Thoracic aorta (tissue), 2 donors: ENCODE measurements at regions not wholly inside any gene's neighbourhood (a gene's known extent, or its start where the extent isn't known, plus 50 kb on each side); places are given as distances from the start of the nearest gene placed in this dataset.

ENCODE experiments used
- ATAC-seq: fragments of 150-250 bp; one replicate; pipeline ENCODE4 v1.8.0; 2017; ENCODE audit warnings: low read depth; ENCODE audit not compliant: insufficient number of reproducible peaks, low FRiP score
- DNase-seq: peaks from one replicate; pipeline ENCODE4 v3.0.0-alpha.2; 2020; ENCODE audit warnings: low spot score
- H3K27ac ChIP-seq, 2 donors: fragments of 200-600 bp; sonication (generic); 1 replicate in 1 of 2; 2 replicates in 1 of 2; pipeline ENCODE4 v1.5.1; 2016; ENCODE audit warnings: mild to moderate bottlenecking in 2 of 2, moderate library complexity in 2 of 2
- H3K27me3 ChIP-seq: fragments of 200-600 bp; sonication (generic); replicated peaks from 2 replicates; pipeline ENCODE4 v1.6.0; 2016; ENCODE audit warnings: mild to moderate bottlenecking; ENCODE audit not compliant: insufficient read depth
- H3K36me3 ChIP-seq: fragments of 200-600 bp; sonication (generic); one replicate; pipeline ENCODE4 v1.5.1; 2016
- H3K4me1 ChIP-seq, 2 donors: fragments of 200-600 bp; sonication (generic); 1 replicate in 1 of 2; 2 replicates in 1 of 2; pipeline versions ENCODE4 v1.5.1 to v1.6.0; 2016; ENCODE audit warnings: low read depth in 2 of 2, mild to moderate bottlenecking in 1 of 2; ENCODE audit not compliant: control insufficient read depth in 1 of 2
- H3K4me3 ChIP-seq: fragments of 200-600 bp; sonication (generic); 2 replicates; pipeline ENCODE4 v1.5.1; 2016; ENCODE audit warnings: mild to moderate bottlenecking
- H3K9me3 ChIP-seq: fragments of 200-600 bp; sonication (generic); 2 replicates; pipeline ENCODE4 v1.5.1; 2016
- CTCF ChIP-seq: fragments of 200-600 bp; sonication (generic); IDR thresholded peaks from one replicate; pipeline ENCODE4 v1.5.1; 2019; ENCODE audit warnings: antibody characterized with exemption

DNA sequence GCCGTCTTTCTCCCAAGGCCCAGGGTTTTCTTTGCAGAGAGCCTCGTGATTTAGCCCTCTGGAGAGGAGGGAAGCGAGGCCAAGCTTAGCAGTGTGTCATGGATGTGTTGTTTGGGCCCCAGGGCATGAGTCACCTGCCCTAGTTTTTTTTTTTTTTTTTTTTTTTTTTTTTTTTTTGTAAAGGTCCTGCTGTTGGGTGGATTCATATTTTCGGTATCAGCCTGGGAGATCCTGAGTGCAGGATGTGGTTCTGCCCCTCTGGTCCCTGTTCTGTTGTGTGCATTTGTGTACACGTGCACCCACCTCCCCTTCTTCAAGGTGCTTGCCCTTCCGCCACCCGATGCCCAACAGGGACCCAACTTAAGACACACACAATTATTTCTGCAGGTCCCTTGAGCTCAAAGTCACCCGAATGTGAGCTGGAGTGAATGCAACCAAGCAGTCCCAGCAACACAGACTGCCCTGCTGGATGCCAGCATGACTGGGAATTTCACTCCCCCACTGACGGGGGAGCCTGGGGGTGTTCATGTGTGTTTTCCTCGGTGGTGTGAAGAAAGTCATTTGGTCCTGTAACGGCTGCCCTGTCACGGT lies 265.8 kb upstream of the TNRC6C start:
- peak; percentile 9 for ATAC-seq
- no peak for DNase-seq
- no peak for TF ChIP-seq CTCF

DNA sequence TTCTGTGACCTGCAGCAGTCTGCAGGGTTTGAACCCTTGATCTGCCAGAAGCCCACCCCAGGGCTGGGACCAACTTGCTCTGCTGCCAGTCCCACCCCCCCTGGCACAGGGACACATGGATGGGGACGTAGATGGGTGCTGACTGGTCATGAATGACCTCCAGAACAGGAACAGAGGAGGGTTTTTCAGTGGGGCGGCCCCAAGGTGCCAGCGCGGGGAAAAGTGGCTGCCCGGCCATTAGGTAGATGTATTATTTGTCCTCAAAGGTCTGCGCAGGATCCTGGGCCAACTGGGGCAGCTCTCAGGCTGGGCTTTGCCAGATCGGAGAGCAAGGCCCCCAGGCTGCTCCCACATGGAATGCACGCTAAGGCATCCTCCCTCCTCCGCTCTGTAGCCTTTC lies 265.2 kb upstream of the TNRC6C start:
- no peaks in the 10 kb centered on the region for H3K27me3 ChIP-seq
- peaks cover 10 to 11% of the 10 kb centered on the region in 2 donors for H3K4me1 ChIP-seq
- no peak for ATAC-seq
- H3K9me3 ChIP-seq: no peaks in the 10 kb centered on the region
- DNase-seq: no peak
- TF ChIP-seq CTCF: no peak
- no peaks in the 10 kb centered on the region for H3K36me3 ChIP-seq
- H3K27ac ChIP-seq: no peak overlapping the region
- H3K4me3 ChIP-seq: no peak overlapping the region

More for the DNA sequence above, 265.8 kb upstream of the TNRC6C start:
- no peaks in the 10 kb centered on the region for H3K27me3 ChIP-seq
- H3K4me3 ChIP-seq: no peak overlapping the region
- no peak overlapping the region for H3K27ac ChIP-seq
- H3K36me3 ChIP-seq: no peaks in the 10 kb centered on the region
- H3K4me1 ChIP-seq: peaks cover 10 to 11% of the 10 kb centered on the region in 2 donors
- H3K9me3 ChIP-seq: no peaks in the 10 kb centered on the region

DNA sequence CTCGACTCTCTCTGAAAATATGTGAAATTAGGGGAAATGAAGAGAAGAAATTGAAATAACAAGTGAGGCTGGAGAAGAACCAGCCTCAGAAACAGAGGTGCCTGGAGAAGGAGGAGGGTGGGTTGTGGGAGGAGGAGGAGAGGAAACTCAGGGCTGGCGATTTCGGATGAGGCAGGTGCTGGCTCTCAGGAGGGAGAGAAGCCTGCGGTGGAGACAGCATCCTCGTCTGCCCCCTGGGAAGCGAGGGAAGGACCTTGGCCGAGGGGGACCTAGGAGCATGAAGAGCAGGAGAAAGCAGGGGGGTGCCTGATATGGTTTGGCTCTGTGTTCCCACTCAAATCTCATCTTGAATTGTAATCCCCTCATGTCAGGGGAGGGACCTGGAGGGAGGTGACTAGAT lies 264.7 kb upstream of the TNRC6C start:
- Histone ChIP-seq H3K4me3 (no peak overlapping the region), H3K9me3 (no peaks in the 10 kb centered on the region), H3K27ac (no peak overlapping the region), H3K4me1 (peaks cover 10 to 11% of the 10 kb centered on the region in 2 donors), H3K36me3 (no peaks in the 10 kb centered on the region), H3K27me3 (no peaks in the 10 kb centered on the region)
- no peak for TF ChIP-seq CTCF
- no peak for DNase-seq
- ATAC-seq: no peak

DNA sequence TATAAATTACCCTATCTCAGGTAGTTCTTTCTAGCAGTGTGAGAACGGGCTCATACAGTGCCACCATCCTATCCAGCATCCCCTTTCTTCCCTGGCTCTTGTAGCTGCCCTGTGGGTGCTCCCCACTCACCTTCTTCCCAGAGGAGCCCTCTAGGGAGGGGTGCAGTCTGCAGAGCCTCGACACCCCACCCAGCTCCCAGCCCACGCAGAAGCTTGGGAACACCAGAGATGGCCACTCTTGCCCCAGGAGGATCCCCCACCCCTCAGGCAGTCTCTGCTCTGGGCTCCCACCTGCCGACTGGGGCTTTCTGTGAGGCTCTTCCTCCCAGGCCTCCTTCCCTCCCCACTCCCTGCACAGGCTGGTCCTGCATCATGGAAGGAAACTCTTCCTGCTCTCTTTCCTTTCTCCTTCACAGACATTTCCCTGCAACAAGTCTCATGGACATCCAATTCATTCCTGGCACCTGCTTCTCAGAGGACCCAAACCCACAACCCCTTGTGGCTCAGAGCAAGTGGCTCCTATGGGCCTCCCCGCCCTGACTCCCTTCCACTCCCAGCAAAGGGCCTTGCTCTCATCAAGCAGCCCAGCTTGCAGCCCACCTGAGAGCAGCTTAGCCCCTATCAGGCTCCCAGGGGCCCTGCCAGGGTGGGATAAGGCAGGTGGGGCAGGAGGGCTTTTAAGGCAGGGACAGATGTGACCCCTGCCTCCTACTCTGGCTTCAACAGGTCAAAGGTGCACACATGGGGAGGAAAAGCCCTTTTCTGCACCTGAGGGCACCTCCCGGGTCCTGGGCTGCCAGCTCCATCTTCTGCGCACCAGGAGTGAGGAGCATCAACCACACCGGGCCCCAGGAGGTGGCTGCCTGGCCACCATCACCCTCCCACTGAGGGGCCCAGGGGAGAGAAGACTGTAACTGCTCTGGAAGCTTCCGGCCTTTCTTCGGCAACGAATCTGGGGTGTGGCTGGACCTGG lies 263.8 kb upstream of the TNRC6C start:
- Histone ChIP-seq H3K27me3 (no peaks in the 10 kb centered on the region), H3K4me1 (peaks cover 10 to 11% of the 10 kb centered on the region in 2 donors), H3K27ac (no peak overlapping the region), H3K36me3 (no peaks in the 10 kb centered on the region), H3K4me3 (no peak overlapping the region), H3K9me3 (no peaks in the 10 kb centered on the region)
- DNase-seq (no peak), ATAC-seq (no peak)
- TF ChIP-seq CTCF: no peak

GRCh38 chr17:77695386-77695785 lies 263.1 kb upstream of the TNRC6C start:
- Histone ChIP-seq H3K4me1 (peaks cover 6 to 8% of the 10 kb centered on the region in 2 donors), H3K36me3 (no peaks in the 10 kb centered on the region), H3K9me3 (no peaks in the 10 kb centered on the region), H3K27ac (no peak overlapping the region), H3K4me3 (no peak overlapping the region), H3K27me3 (no peaks in the 10 kb centered on the region)
- ATAC-seq (no peak), DNase-seq (no peak)
- no peak for TF ChIP-seq CTCF
